ENCODE measurements at regions not wholly inside any gene's neighbourhood (a gene's known extent, or its start where the extent isn't known, plus 50 kb on each side); places are given as distances from the start of the nearest gene placed in this dataset.
"Not testable (repeated sequence)": the region's sequence is repeated elsewhere in the genome, so short reads cannot be mapped to it uniquely, and the experiment has no call there.

- no peak overlapping the region for H3K27ac ChIP-seq
- TF ChIP-seq ZFX (IDR thresholded peaks at IDR 0.05; ENCODE audit: borderline replicate concordance) = no peak
- TF ChIP-seq, protein P1, sequence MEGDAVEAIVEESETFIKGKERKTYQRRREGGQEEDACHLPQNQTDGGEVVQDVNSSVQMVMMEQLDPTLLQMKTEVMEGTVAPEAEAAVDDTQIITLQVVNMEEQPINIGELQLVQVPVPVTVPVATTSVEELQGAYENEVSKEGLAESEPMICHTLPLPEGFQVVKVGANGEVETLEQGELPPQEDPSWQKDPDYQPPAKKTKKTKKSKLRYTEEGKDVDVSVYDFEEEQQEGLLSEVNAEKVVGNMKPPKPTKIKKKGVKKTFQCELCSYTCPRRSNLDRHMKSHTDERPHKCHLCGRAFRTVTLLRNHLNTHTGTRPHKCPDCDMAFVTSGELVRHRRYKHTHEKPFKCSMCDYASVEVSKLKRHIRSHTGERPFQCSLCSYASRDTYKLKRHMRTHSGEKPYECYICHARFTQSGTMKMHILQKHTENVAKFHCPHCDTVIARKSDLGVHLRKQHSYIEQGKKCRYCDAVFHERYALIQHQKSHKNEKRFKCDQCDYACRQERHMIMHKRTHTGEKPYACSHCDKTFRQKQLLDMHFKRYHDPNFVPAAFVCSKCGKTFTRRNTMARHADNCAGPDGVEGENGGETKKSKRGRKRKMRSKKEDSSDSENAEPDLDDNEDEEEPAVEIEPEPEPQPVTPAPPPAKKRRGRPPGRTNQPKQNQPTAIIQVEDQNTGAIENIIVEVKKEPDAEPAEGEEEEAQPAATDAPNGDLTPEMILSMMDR (IDR thresholded peaks at IDR 0.05) = no peak
Measured at GRCh38 chr3:106092792-106093191, 224.0 kb upstream of the CBLB start.

- H3K27ac ChIP-seq = no peak overlapping the region
- no peak for TF ChIP-seq ZFX (IDR thresholded peaks at IDR 0.05; ENCODE audit: borderline replicate concordance)
- TF ChIP-seq, protein P1 (IDR thresholded peaks at IDR 0.05) = no peak
Measured at GRCh38 chr3:106093616-106094015, 224.8 kb upstream of the CBLB start.

DNA sequence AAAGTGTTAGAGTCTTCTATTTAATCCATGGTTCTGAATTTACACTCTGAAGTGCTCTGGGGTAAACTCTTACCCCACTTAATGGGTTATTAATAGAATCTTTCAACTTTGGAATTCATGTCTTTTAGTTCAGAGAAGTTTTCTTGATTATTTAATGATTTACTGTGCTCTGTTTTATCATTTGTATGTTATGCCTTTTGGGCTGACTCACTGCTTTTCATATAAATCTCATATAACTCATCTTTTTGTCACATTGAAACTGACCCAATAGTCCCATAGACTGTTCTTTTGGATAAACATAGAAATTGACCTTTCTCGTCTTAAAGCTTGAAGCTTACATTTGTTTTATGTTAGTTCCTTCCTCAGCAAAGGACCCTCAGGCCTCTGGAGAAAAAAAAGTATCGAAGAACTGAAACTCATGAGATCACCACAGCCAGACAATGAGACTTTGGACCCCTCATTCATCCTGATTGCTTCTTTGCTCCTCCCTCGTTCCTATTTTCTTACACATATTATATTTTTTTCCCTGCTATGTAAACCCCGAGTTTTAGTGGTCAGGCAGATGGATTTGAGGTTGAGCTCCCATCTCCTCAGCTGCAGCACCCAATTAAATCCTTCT, 229.1 kb upstream of the CBLB start:
- TF ChIP-seq, protein P1 (IDR thresholded peaks at IDR 0.05) = no peak
- TF ChIP-seq ZFX (IDR thresholded peaks at IDR 0.05; ENCODE audit: borderline replicate concordance) = no peak
- no peak overlapping the region for H3K27ac ChIP-seq

GRCh38 chr3:106103383-106103782, 234.6 kb upstream of the CBLB start:
- H3K27ac ChIP-seq = no peak overlapping the region
- no peak for TF ChIP-seq ZFX (IDR thresholded peaks at IDR 0.05; ENCODE audit: borderline replicate concordance)
- TF ChIP-seq, protein P1 (IDR thresholded peaks at IDR 0.05) = no peak

DNA sequence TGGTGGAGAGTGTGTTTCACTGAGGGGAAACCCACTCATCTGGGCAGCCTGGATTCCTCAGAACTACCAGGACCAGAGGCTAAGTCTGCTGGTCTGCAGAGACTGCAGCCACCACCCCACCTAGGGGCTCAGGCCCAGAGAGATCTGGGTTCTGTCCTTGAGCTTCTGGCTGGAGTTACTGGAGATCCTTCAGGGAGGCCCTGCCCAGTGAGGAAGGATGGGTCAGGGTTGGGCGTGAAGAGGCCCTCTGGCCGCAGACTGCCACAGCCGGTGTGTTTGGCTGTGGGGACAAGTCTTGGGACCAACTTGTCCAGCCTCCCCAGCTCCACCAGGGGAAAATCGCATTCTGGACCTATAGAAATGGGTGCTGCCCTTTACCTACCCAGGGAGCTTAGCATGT, 235.3 kb upstream of the CBLB start:
- no peak for TF ChIP-seq ZFX (IDR thresholded peaks at IDR 0.05; ENCODE audit: borderline replicate concordance)
- TF ChIP-seq, protein P1 (IDR thresholded peaks at IDR 0.05) = no peak
- H3K27ac ChIP-seq = no peak overlapping the region

DNA sequence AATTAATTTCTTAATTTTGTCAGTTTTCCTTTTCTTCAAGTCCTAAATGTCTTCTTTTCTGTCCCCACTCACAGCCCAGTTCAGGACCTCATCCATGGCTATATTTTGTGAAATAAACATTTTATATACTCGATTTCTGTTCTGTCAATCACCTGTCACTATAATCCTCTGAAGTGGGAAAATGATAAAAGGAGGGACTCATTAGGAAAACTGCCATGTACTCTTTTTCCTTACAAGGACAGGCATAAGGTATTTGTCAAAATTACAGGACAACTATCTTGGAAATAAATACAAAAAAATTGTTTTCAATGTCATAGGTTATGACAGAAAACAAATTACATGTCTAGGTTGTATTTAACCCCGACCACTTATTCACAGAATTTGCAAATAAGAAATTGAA, 240.1 kb upstream of the CBLB start:
- TF ChIP-seq, protein P1 (IDR thresholded peaks at IDR 0.05) = no peak
- no peak for TF ChIP-seq ZFX (IDR thresholded peaks at IDR 0.05; ENCODE audit: borderline replicate concordance)

DNA sequence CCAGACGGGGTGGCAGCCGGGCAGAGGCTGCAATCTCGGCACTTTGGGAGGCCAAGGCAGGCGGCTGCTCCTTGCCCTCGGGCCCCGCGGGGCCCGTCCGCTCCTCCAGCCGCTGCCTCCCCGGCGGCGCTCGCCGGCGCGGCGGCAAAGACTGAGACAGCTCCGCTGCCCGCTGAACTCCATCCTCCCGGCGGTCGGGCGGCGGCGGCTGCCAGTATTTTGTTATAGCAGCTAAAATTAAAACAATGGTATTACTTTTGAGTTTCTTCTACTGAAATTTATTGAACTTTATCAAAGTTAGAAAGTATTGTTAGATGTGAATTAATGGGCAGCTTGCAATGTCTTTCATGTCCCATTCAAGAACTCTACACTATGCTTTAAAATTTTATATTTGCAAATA, 243.7 kb upstream of the CBLB start:
- not testable (repeated sequence) for H3K27ac ChIP-seq

More for the DNA sequence above, 240.1 kb upstream of the CBLB start:
- no peak overlapping the region for H3K27ac ChIP-seq

DNA sequence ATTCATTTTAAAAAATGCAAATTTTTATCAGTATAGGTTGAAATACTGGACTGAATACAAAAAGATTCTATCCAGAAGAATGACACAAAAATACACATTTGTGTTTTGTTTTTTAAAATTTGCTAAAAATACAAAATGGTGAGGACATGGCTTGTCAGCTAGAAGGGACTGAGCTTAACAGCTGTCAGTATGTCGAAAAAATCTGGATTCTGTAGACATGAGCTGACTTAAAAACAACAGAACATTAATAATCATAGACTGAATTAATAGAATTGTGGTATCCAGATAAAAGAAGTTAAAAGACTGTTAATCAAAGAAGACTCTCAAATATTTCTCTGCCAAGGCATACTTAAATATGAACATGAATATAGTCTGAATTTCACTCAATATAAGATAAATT, 244.9 kb upstream of the CBLB start:
- H3K27ac ChIP-seq = no peak overlapping the region
- TF ChIP-seq, protein P1 (IDR thresholded peaks at IDR 0.05) = no peak
- no peak for TF ChIP-seq ZFX (IDR thresholded peaks at IDR 0.05; ENCODE audit: borderline replicate concordance)

All from 22Rv1 (cell line).